Hepatocyte (in vitro differentiated cells): ENCODE measurements at regions not wholly inside any gene's neighbourhood (a gene's known extent, or its start where the extent isn't known, plus 50 kb on each side); places are given as distances from the start of the nearest gene placed in this dataset.

ENCODE experiments used
- EZH2 ChIP-seq: fragments of 200-600 bp; sonication (generic); IDR thresholded peaks from 2 replicates; pipeline ENCODE4 v1.6.1; 2016; ENCODE audit warnings: antibody characterized with exemption, mild to moderate bottlenecking, borderline replicate concordance
- TF ChIP-seq, protein P1 (sequence below): fragments of 200-600 bp; sonication (generic); IDR thresholded peaks from 2 replicates; pipeline ENCODE4 v1.5.1; 2016; ENCODE audit warnings: antibody characterized with exemption, mild to moderate bottlenecking; ENCODE audit not compliant: poor library complexity

DNA sequence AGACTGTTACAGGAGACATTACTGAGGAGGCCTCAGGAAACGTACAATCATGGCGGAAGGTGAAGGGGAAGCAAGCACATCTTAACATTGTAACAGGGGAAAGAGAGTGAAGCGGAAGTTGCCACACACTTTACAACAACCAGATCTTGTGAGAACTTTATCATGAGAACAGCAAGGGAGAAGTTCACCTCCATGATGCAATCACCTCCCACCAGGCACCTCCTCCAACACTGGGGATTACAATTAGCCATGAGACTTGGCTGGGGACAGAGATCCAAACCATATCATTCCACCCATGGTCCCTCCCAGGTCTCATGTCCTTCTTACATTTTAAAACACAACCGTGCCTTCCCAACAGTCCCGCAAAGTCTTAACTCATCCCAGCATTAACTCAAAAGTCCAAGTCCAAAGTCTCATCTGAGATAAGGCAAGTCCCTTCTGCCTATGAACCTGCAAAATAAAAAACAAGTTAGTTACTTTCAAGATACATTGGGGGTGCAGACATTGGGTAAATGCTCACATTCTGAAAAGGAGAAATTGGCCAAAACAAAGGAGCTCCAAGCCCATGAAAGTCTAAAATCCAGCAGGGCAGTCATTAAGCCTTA, 138.3 kb downstream of the TMEM161B start:
- TF ChIP-seq, protein P1, sequence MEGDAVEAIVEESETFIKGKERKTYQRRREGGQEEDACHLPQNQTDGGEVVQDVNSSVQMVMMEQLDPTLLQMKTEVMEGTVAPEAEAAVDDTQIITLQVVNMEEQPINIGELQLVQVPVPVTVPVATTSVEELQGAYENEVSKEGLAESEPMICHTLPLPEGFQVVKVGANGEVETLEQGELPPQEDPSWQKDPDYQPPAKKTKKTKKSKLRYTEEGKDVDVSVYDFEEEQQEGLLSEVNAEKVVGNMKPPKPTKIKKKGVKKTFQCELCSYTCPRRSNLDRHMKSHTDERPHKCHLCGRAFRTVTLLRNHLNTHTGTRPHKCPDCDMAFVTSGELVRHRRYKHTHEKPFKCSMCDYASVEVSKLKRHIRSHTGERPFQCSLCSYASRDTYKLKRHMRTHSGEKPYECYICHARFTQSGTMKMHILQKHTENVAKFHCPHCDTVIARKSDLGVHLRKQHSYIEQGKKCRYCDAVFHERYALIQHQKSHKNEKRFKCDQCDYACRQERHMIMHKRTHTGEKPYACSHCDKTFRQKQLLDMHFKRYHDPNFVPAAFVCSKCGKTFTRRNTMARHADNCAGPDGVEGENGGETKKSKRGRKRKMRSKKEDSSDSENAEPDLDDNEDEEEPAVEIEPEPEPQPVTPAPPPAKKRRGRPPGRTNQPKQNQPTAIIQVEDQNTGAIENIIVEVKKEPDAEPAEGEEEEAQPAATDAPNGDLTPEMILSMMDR = no peak
- no peak for TF ChIP-seq EZH2
